ENCODE measurements at regions not wholly inside any gene's neighbourhood (a gene's known extent, or its start where the extent isn't known, plus 50 kb on each side); places are given as distances from the start of the nearest gene placed in this dataset.

- TF ChIP-seq SNAI2 (CRISPR knock-in tag; IDR thresholded peaks at IDR 0.05): no peak
- TF ChIP-seq, protein P1, sequence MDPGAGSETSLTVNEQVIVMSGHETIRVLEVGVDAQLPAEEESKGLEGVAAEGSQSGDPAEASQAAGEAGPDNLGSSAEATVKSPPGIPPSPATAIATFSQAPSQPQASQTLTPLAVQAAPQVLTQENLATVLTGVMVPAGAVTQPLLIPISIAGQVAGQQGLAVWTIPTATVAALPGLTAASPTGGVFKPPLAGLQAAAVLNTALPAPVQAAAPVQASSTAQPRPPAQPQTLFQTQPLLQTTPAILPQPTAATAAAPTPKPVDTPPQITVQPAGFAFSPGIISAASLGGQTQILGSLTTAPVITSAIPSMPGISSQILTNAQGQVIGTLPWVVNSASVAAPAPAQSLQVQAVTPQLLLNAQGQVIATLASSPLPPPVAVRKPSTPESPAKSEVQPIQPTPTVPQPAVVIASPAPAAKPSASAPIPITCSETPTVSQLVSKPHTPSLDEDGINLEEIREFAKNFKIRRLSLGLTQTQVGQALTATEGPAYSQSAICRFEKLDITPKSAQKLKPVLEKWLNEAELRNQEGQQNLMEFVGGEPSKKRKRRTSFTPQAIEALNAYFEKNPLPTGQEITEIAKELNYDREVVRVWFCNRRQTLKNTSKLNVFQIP (CRISPR knock-in tag; IDR thresholded peaks at IDR 0.05; ENCODE audit: borderline replicate concordance, low read depth): no peak
- TF ChIP-seq ZNF8 (CRISPR knock-in tag; IDR thresholded peaks at IDR 0.05): no peak
- no peak for TF ChIP-seq TSHZ2 (CRISPR knock-in tag; IDR thresholded peaks at IDR 0.05)
- no peak for TF ChIP-seq TOX (CRISPR knock-in tag; IDR thresholded peaks at IDR 0.05; ENCODE audit: borderline replicate concordance)
- no peak for TF ChIP-seq ZNF565 (CRISPR knock-in tag; conservative IDR thresholded peaks at IDR 0.05; ENCODE audit: low read depth)
- no peak for TF ChIP-seq OSR1 (CRISPR knock-in tag; IDR thresholded peaks at IDR 0.05)
- no peak for TF ChIP-seq PPARA (CRISPR knock-in tag; IDR thresholded peaks at IDR 0.05; ENCODE audit: borderline replicate concordance)
- no peak for TF ChIP-seq CSDC2 (CRISPR knock-in tag; IDR thresholded peaks at IDR 0.05)
- TF ChIP-seq ZNF70 (CRISPR knock-in tag; IDR thresholded peaks at IDR 0.05): no peak
- no peak for TF ChIP-seq GLIS3 (CRISPR knock-in tag; IDR thresholded peaks at IDR 0.05)
- TF ChIP-seq ZFP30 (CRISPR knock-in tag; IDR thresholded peaks at IDR 0.05): no peak
- TF ChIP-seq, protein P2, sequence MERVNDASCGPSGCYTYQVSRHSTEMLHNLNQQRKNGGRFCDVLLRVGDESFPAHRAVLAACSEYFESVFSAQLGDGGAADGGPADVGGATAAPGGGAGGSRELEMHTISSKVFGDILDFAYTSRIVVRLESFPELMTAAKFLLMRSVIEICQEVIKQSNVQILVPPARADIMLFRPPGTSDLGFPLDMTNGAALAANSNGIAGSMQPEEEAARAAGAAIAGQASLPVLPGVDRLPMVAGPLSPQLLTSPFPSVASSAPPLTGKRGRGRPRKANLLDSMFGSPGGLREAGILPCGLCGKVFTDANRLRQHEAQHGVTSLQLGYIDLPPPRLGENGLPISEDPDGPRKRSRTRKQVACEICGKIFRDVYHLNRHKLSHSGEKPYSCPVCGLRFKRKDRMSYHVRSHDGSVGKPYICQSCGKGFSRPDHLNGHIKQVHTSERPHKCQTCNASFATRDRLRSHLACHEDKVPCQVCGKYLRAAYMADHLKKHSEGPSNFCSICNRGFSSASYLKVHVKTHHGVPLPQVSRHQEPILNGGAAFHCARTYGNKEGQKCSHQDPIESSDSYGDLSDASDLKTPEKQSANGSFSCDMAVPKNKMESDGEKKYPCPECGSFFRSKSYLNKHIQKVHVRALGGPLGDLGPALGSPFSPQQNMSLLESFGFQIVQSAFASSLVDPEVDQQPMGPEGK (CRISPR knock-in tag; IDR thresholded peaks at IDR 0.05; ENCODE audit: borderline replicate concordance): no peak
- no peak for TF ChIP-seq TCF4 (CRISPR knock-in tag; IDR thresholded peaks at IDR 0.05; ENCODE audit: borderline replicate concordance)
- ATAC-seq: no peak
Observed at GRCh38 chr18:24679062-24679461, 218.6 kb downstream of the HRH4 start.

DNA sequence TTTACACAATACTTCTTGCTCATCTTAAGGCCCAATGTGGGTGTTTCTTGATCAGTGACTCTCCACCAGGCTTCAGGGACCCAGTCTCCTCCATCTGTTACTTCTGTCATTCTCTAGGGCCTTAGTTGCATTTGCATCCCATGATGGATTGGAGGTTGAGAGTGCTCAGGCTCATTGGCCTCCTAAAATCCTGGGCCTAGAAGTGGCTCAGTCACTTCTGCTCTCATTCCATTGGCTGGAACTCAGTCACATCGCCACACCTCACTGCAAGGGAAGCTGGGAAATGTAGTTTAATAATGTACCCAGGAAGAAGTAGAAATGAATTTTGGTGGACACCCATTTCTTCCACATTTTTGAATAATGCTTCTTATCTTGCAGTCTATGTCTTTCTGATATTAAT lies 223.5 kb downstream of the HRH4 start:
- no peak for ATAC-seq
- TF ChIP-seq PPARA (CRISPR knock-in tag; IDR thresholded peaks at IDR 0.05; ENCODE audit: borderline replicate concordance): no peak
- TF ChIP-seq BACH2 (CRISPR knock-in tag; IDR thresholded peaks at IDR 0.05; ENCODE audit: borderline replicate concordance): no peak
- no peak for TF ChIP-seq ZC3H10 (CRISPR knock-in tag; IDR thresholded peaks at IDR 0.05)
- TF ChIP-seq ESRRG (CRISPR knock-in tag; IDR thresholded peaks at IDR 0.05): no peak
- no peak for TF ChIP-seq OSR1 (CRISPR knock-in tag; IDR thresholded peaks at IDR 0.05)
- TF ChIP-seq ARNTL (CRISPR knock-in tag; IDR thresholded peaks at IDR 0.05; ENCODE audit: borderline replicate concordance, low read depth): no peak
- no peak for TF ChIP-seq ZFP30 (CRISPR knock-in tag; IDR thresholded peaks at IDR 0.05)
- TF ChIP-seq TCF4 (CRISPR knock-in tag; IDR thresholded peaks at IDR 0.05; ENCODE audit: borderline replicate concordance): no peak
- no peak for TF ChIP-seq ISL1 (CRISPR knock-in tag; IDR thresholded peaks at IDR 0.05)
- TF ChIP-seq RARB (CRISPR knock-in tag; IDR thresholded peaks at IDR 0.05): no peak

- TF ChIP-seq, protein P2 (CRISPR knock-in tag; IDR thresholded peaks at IDR 0.05; ENCODE audit: borderline replicate concordance): no peak
- TF ChIP-seq RARB (CRISPR knock-in tag; IDR thresholded peaks at IDR 0.05): no peak
- TF ChIP-seq ZFP30 (CRISPR knock-in tag; IDR thresholded peaks at IDR 0.05): no peak
- TF ChIP-seq TOX (CRISPR knock-in tag; IDR thresholded peaks at IDR 0.05; ENCODE audit: borderline replicate concordance): no peak
- TF ChIP-seq PPARA (CRISPR knock-in tag; IDR thresholded peaks at IDR 0.05; ENCODE audit: borderline replicate concordance): no peak
- TF ChIP-seq ESRRG (CRISPR knock-in tag; IDR thresholded peaks at IDR 0.05): no peak
- no peak for TF ChIP-seq ZFP3 (CRISPR knock-in tag; IDR thresholded peaks at IDR 0.05)
- no peak for TF ChIP-seq SNAI2 (CRISPR knock-in tag; IDR thresholded peaks at IDR 0.05)
- TF ChIP-seq BACH2 (CRISPR knock-in tag; IDR thresholded peaks at IDR 0.05; ENCODE audit: borderline replicate concordance): no peak
- no peak for TF ChIP-seq CSRNP3 (CRISPR knock-in tag; IDR thresholded peaks at IDR 0.05)
- no peak for TF ChIP-seq CREB5 (CRISPR knock-in tag; IDR thresholded peaks at IDR 0.05; ENCODE audit: low read depth)
- no peak for ATAC-seq
Observed at GRCh38 chr18:24685254-24685959, 225.0 kb downstream of the HRH4 start.

Measured in SK-N-SH treated with all-trans-retinoic acid at 6 μM for 48 hours (cell line).